GM12873 (cell line): ENCODE measurements at regions not wholly inside any gene's neighbourhood (a gene's known extent, or its start where the extent isn't known, plus 50 kb on each side); places are given as distances from the start of the nearest gene placed in this dataset.

Source experiments
- TF ChIP-seq, protein P1 (sequence below): IDR thresholded peaks from 2 replicates; pipeline ENCODE4 v1.5.1; 2012; ENCODE audit warnings: low read depth, mild to moderate bottlenecking, moderate library complexity, low read length, control low read depth; ENCODE audit not compliant: insufficient read depth; ENCODE audit errors: missing control alignments

- TF ChIP-seq, protein P1, sequence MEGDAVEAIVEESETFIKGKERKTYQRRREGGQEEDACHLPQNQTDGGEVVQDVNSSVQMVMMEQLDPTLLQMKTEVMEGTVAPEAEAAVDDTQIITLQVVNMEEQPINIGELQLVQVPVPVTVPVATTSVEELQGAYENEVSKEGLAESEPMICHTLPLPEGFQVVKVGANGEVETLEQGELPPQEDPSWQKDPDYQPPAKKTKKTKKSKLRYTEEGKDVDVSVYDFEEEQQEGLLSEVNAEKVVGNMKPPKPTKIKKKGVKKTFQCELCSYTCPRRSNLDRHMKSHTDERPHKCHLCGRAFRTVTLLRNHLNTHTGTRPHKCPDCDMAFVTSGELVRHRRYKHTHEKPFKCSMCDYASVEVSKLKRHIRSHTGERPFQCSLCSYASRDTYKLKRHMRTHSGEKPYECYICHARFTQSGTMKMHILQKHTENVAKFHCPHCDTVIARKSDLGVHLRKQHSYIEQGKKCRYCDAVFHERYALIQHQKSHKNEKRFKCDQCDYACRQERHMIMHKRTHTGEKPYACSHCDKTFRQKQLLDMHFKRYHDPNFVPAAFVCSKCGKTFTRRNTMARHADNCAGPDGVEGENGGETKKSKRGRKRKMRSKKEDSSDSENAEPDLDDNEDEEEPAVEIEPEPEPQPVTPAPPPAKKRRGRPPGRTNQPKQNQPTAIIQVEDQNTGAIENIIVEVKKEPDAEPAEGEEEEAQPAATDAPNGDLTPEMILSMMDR: peak; percentile 14
These were observed 578.7 kb upstream of the ZNF462 start for GRCh38 chr9:106284296-106284695.

GRCh38 chr9:106286249-106286648 lies 576.7 kb upstream of the ZNF462 start:
- TF ChIP-seq, protein P1: peak; percentile 11

- TF ChIP-seq, protein P1: no peak
These were observed 575.8 kb upstream of the ZNF462 start for GRCh38 chr9:106287091-106287631.

- TF ChIP-seq, protein P1: no peak
These were observed 575.2 kb upstream of the ZNF462 start for GRCh38 chr9:106287731-106288130.

GRCh38 chr9:106288689-106289088 lies 574.3 kb upstream of the ZNF462 start:
- TF ChIP-seq, protein P1: no peak

DNA sequence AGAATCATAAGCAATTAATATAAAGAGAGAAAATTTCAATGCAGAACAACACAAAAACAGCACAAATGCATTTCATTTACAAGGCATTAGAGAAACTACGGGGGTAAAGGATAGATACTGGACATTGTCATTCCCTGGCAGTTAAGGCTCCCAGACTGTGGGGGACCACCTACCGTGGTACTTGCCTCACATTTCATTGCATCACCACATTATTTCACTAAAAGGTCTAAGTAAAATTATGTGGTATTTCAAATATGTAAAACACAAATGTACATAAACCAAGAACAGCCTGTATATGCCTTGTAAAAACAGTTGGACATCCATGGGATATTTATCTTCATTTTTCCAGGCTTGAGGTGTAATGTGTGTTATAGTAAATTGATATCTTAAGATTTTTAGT lies 571.2 kb upstream of the ZNF462 start:
- TF ChIP-seq, protein P1: no peak

GRCh38 chr9:106296426-106296825 lies 566.5 kb upstream of the ZNF462 start:
- TF ChIP-seq, protein P1: no peak

GRCh38 chr9:106298997-106299396 lies 564.0 kb upstream of the ZNF462 start:
- TF ChIP-seq, protein P1: no peak
